Peyer's patch (tissue), 4 donors: ENCODE measurements at regions not wholly inside any gene's neighbourhood (a gene's known extent, or its start where the extent isn't known, plus 50 kb on each side); places are given as distances from the start of the nearest gene placed in this dataset.

Experiments
- CTCF ChIP-seq, 6 experiments: fragments of 450-650 bp in 4 of 6; fragments of 200-600 bp in 2 of 6; sonication (generic) in 1 of 6; IDR thresholded peaks; one replicate each; pipeline ENCODE4 v1.5.1; 2017 to 2019; ENCODE audit warnings: antibody characterized with exemption in 6 of 6, mild to moderate bottlenecking in 3 of 6, moderate library complexity in 1 of 6
- POLR2A ChIP-seq, 2 donors: fragments of 450-650 bp; IDR thresholded peaks; one replicate each; pipeline ENCODE4 v1.5.1; 2017; ENCODE audit warnings: antibody characterized with exemption in 2 of 2, mild to moderate bottlenecking in 2 of 2, moderate library complexity in 2 of 2

GRCh38 chr4:81769244-81769643 is 297.5 kb upstream of the RASGEF1B start:
- TF ChIP-seq CTCF (IDR thresholded peaks at IDR 0.05) (no peak), POLR2A (IDR thresholded peaks at IDR 0.05) (no peak)
